HG02623 (cell line): ENCODE measurements at regions not wholly inside any gene's neighbourhood (a gene's known extent, or its start where the extent isn't known, plus 50 kb on each side); places are given as distances from the start of the nearest gene placed in this dataset.

Experiments
- ATAC-seq: cut with Tn5 transposase; IDR thresholded peaks from one replicate; pipeline ENCODE4 v1.9.1; 2021; ENCODE audit warnings: moderate library complexity; ENCODE audit not compliant: unreplicated experiment

DNA sequence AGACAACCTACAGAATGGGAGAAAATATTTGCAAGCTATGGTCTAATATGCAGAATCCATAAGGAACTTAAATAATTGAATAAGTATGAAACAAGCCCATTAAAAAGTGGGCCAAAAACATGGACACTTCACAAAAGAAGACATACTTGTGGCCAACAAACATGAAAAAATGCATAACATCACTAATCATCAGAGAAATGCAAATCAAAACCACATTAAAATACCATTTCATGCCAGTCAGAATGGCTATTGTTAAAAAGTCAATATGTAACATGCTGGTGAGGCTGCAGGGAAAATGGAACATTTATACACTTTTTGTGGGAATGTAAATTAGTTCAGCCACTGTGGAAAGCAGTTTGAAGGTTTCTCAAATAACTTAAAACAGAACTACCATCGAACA is 945.4 kb upstream of the FLRT2 start:
- no peak for ATAC-seq

DNA sequence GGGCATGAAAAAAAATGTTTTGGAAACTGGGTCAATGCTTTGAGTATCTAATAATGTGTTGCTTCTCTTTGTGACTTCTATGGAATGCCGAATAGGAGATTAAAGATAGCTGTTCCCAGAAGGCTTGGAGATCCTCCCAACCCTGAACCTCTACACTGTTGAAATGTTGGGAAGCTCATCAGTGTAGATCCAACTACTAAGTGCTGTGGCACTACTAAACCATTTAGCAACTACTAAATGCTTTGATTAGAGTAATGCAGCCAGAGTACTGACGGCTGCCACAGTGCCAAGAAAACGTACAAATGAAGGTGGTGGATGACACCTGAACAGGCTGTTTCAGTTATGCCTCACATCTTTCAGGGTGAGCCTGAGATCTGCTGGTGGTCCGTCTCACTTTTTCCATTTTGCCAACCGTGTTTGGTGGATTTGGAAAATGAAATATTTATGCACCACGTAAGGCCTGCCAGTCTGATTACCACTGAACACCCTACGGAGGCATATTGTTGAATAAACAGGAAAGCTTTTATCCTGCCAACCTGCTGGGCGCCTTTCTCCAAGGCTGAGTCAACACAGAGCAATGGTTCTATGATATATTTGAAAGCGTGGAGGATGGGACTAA is 938.0 kb upstream of the FLRT2 start:
- ATAC-seq: no peak

DNA sequence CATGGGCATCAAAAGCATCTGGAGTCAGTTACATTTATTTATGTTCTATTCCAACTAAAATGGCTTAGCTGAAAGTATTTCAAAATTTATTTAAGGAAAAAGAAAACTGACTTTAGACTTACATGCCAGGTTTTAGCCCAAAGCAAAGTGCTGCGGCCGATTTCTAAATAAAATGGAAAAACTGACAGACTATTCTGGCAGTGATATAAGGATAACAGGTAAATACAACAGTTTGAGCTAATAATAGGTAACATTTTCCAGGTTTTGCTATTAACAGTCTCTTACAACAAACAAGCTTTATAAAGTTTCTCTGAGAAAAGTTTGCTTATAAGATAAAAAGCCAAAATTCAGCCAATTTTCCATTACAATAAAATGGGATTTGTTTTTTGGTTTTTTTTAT is 937.2 kb upstream of the FLRT2 start:
- no peak for ATAC-seq

DNA sequence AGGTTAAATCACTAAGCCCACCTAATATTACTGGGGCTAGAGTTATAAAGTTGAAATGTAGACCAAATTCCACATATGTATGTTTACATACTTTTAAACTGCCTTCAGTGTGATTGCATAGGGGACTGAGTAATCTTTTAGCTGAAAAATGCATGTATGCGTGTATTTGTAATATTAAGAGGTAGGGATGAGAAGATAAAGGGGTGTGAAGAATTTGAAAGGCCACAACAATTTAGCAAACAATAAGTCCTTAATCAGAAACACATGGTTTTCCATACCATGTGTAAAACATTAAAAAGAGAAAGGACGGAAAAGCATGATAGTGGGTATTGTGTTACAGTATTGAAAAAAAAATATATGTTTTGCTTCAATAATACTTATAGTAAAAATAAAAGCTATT is 919.9 kb upstream of the FLRT2 start:
- no peak for ATAC-seq

DNA sequence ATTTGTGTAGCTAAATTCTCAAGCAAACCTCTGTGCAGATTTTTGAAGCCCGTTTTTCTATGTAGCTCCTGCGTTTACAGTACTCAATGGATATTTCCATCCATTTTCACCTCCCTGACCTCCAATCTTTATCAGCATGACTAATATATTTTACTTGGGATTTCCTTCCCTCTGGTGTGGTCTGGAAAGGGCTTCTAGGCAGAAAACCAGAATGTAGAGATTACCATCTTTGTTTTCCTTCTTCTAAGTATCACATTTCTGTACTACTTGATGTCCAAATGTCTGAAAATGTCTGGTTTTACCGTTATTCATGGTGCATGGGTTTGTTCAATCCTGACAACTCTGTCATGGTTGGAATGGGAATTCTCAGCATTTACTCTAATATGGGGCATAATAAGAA is 907.6 kb upstream of the FLRT2 start:
- ATAC-seq: no peak

DNA sequence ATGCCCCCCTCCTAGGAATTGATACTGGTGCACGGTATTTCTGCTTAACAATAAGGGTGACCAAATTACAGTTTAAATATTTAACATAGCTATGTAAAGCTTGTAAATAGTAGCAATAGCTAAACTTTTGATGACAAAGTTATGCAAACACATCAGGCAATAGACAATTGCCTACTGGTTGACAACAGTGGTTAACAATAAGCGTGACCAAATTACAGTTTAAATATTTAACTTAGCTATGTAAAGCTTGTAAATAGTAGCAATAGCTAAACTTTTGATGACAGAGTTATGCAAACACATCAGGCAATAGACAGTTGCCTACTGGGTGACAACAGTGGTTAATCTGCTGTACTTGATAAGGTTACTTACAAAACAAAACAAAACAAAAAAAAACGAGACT is 886.5 kb upstream of the FLRT2 start:
- no peak for ATAC-seq

DNA sequence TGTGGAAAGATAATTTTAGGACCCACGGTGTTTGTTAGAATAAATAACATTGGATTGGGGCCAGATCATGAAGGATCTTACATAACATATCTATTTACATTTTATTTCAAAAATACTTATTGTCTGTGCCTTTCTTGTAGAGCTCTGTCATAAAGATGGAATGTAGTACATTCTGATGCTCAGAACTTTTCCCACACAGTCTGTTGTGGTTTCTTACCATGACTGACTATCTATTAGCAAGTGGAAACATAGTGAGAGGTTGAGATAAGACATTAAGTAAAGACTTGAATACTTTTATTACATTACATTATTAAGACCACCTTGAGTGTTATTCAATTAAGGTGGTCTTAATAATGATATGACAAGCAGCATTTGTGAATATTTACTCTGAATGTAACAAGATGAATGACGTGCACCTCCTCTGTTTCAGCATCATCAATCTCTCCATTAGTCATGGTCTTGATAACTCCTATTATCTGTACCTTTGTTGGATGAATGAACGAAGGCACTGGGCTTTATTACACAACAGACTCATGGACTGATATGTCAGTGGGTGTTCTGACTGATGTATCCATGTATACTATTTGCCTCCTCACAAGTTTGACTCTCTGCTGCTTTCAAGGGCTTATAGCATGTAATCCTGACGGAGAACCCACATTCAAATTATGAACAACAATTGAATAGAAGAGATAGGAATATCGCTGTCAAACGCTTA is 883.0 kb upstream of the FLRT2 start:
- no peak for ATAC-seq

DNA sequence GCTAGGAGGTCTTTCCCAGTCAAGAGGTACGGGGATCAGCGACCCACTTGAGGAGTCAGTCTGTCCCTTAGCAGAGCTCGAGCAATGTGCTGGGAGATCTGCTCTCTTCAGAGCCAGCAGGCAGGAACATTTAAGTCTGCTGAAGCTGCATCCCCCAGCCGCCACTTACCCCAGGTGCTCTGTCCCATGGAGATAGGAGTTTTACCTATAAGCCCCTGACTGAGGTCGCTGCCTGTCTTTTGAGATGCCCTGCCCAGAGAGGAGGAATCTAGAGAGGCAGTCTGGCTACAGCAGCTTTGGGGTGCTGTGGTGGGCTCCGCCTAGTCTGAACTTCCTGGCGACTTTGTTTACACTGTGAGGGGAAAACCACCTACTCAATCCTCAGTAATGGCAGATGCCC is 874.9 kb upstream of the FLRT2 start:
- ATAC-seq: no peak

DNA sequence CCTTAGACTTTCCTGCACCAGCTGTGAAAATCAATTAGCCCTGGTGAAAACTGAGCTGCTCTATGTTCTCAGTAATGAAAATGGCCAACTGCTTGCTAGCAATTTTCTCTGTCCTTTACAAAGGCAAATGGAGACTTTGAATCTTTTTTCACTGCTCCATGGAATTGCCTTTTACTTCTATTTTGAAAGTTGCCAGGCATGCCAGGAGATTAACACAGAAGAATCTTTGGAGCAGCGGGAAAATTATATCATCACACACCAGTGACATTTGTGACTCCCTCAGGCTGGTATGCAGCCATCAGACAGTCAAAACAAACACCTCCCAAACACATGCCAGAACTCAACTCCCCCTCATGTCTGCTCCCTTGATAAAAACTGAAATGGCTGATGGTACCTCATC is 872.0 kb upstream of the FLRT2 start:
- no peak for ATAC-seq

DNA sequence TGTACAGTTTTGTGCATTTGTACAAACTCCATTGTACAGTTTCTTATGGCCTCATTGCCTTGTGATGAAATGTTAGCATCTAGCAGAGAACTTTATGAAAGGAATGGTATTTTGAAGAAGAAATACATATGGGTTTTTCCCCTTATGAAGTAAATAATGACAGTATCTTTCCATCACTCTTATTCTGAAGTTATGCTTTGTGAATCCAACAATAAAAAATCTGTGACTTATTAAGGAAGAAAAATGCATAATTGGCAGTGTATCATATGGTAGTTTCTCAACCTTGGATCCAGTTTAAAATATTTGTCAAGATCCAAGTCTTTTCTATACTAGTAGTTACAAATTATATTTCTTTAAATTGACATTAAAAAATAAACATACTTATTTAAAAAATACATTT is 859.1 kb upstream of the FLRT2 start:
- ATAC-seq: no peak

DNA sequence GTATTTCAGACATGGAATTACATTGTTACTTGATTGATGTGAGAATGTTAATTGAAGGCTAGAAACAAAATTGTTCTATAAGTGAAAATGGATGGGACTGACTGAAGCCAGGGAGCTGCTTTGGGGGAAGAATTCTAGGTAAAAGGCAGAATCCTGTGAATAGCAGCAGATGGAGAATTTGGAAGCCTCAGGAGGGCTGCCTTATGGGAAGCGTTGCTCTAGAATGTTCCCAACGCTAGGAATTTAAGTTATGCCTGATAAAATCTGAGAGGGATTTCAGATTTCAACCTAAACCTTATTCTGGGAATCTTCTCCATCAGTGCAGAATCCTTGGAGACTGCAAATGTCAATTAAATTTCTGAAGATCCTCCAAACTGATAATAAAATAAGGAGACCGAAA is 858.2 kb upstream of the FLRT2 start:
- ATAC-seq: no peak

DNA sequence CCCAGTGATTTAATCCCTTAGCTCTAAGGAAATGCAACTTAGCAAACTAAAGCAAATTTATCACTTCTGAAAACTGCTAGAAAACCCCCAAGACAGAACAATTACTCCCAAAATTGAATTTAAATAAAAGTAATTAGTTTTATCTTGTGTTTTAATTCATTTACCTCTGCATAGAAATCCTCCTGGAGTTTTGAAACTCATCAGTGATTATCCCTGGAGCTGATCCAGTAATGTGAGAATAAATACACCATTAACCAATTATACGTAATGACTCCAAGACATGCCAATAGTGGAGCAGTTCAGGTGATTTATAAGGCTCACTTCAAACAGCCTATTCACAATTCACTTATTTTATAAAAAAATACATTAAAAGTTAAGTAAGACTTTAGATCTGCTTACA is 855.3 kb upstream of the FLRT2 start:
- no peak for ATAC-seq

DNA sequence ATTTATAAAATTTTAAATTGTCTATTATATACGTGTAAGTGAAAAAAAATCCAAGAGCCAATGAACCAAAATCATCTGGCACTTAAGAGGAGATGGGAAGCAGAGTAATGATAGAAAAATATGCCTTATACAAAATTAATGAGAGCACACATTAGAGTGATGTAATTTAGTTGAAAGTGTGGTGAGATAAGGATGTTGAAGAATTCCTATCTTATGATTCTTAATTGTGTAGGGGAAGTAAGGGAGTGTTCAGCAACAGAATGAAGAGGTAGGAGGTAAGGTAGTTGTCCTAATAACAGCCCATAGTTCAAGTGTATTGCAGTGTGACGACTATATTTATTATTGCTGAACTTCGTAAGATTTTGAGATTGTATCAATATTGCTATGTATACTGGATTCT is 843.4 kb upstream of the FLRT2 start:
- ATAC-seq: no peak

DNA sequence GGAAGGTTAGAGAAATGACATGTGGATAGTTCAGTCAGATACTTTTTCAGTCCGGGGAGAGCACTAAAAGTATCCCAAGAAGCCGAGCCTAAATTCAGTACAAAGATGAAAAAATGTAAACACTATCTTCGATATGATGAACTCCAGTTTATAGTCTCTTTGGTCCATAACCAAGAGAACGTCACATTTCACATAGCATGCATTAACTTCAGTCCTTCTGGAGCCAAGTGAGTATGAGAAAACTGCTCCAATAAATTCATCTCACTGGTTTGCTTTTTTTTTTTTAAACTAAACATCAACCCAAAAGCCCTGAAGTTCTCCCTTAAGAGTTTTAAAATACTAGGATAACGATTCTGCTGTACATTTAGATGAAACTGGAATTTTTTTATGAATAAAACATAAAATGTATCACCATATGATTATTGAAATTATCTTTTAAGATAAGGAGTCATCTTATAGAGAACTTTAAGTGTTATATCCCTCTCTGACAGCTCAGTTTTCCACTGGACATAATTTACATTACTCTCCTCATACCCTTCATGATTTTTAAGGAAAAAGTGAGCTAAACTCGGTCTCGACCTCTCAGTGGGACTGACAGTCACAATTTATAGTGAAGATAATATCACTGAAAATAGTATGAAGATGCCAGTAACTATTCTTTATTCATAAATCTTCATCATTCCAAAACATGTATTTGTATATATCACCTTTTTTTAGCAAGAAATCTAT is 841.5 kb upstream of the FLRT2 start:
- ATAC-seq: no peak

DNA sequence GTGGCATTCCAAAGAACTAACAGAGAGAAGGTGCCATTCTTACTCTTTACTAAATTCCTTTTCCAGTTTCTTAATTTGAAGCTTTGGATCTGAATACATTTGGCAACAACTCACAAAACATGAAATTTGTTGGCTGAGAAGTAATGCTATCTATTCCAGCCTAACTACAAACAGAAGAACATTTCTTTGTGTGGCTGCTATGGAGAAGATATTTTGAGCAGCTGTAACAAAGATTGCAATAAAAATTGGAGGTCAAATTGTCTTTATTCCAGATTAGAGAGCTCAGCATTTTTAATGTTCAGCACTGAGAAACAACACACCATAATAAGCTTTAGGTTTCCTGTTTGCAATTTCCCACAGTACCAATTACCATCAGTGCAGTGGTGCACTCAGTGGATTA is 835.8 kb upstream of the FLRT2 start:
- no peak for ATAC-seq

DNA sequence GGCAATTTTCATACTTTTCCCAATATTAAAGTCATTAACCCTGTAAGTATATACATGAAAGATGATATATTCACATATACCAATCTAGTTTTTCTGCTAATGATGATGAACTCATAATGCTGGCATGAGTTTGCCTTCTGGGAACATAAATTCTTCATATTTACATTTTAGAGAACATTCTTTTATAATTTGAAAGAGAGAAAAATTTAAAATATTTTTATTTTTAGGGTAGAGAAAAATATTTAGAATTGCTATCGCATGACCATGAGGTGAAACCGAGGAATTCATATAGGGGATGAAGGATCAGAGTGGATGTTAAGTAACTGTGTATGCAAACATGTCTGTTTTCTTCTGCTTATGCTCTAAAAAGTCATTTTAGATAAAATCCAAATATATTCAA is 825.3 kb upstream of the FLRT2 start:
- no peak for ATAC-seq

DNA sequence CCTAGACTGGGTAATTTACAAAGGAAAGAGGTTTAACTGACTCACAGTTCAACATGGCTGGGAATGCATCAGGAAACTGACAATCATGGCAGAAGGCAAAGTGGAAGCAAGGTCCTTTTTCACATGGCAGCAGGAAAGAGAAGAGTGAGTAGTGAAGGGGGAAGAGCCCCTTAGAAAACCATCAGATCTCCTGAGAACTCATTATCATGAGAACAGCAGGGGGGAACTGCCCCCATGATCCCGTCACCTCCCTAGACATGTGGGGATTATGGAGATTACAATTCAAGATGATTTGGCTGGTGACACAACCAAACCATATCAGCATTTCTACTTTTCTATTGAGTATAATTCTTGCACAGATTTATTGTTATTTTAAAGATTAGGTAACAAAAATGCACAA is 822.1 kb upstream of the FLRT2 start:
- no peak for ATAC-seq

DNA sequence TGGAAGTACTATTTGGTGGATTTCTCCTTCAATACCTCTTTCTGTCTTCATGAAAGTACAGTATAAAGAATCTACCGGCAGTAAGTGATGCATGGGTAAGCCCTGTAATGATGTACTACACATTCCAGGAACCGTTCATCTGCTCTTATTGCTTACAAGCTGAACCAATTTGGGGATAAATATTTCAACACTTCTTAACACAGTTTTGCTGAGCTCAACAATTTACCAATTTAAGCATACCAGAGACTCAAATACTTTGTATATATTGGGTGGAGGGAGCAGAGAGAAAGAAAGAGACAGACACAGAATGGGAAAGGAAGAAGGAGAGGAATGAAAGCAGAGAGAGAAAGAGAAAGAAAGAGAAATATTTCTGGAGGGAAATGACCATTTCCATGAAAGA is 821.1 kb upstream of the FLRT2 start:
- no peak for ATAC-seq

DNA sequence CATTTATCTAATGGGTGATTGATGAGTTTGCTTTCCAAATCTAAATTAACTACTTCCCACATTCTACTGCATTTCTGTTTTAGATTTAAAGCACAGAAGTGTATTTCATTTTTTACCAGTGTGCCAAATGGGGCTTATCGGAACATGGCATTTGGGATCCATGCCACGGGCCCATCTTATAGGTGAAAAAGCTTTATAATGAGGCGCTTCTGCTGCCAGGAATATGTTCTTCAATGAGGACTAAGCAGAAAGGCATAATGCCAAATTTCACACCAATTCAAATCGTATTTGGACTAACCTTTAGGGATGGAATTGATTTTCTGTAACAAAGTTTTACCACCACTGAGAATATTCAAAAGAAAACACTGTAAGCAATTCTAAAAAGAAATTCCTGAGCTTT is 803.5 kb upstream of the FLRT2 start:
- ATAC-seq: no peak

DNA sequence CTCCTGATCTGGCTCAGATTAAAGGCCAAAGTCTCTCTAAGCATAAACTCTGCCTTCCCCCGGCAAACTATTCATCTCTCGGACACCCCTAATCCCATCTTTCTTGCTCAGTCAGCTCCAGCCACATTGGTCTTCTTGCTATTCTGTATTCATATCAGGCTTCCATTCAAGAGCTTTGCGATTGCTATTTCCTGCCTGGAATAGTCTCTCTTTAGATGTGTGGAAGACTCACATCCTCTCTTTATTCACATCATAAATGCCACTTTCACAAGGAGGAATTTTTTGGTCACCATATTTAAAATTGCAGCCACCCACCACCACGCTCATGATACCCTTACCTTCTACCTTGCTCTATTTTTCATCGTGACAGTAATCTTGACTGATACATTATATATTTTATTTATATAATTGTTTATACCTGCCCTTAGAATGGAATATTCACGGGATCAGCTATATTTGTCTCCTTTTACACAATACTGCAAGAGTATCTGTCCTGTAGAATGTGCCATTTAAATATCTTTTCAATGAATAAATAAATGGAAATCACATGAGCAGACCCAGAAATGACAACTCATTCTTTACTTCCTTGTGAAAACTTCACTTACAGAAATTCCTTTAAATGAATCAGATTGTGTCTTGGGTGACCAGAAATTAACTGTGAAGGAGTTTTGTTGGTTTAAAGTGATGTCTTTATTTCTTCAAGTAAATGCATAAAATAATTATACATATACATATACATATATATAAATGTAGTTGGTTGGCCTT is 780.6 kb upstream of the FLRT2 start:
- ATAC-seq: no peak

DNA sequence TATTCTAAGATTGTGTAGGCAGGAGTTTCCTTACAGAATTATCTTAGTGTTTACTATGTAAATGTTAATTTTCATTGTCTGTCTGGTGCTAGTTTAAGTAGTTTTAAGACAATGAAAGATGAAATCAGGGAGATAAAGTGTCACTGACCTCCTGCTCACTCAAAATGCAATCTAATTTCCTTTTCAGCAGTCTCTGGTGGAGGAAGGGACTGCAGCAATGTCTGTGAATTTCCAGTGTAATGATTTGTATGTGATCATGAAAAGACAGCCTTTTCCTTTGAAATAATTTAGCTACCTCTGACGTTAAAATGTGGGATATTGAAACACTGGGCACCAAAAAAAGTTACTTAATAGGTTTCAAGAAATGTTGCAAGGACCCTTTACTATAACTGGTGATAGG is 779.7 kb upstream of the FLRT2 start:
- no peak for ATAC-seq
